AG09319 (cell line): ENCODE measurements at regions not wholly inside any gene's neighbourhood (a gene's known extent, or its start where the extent isn't known, plus 50 kb on each side); places are given as distances from the start of the nearest gene placed in this dataset.
"Not testable (repeated sequence)": the region's sequence is repeated elsewhere in the genome, so short reads cannot be mapped to it uniquely, and the experiment has no call there.

ENCODE experiments used
- DNase-seq: peaks from one replicate; pipeline ENCODE4 v3.0.0-alpha.2; 2010; ENCODE audit warnings: low read depth; ENCODE audit errors: extremely low read depth
- TF ChIP-seq, protein P1 (sequence below): IDR thresholded peaks from 2 replicates; pipeline ENCODE4 v1.5.1; 2011; ENCODE audit warnings: low read depth, mild to moderate bottlenecking, inconsistent platforms, low read length, moderate library complexity

DNA sequence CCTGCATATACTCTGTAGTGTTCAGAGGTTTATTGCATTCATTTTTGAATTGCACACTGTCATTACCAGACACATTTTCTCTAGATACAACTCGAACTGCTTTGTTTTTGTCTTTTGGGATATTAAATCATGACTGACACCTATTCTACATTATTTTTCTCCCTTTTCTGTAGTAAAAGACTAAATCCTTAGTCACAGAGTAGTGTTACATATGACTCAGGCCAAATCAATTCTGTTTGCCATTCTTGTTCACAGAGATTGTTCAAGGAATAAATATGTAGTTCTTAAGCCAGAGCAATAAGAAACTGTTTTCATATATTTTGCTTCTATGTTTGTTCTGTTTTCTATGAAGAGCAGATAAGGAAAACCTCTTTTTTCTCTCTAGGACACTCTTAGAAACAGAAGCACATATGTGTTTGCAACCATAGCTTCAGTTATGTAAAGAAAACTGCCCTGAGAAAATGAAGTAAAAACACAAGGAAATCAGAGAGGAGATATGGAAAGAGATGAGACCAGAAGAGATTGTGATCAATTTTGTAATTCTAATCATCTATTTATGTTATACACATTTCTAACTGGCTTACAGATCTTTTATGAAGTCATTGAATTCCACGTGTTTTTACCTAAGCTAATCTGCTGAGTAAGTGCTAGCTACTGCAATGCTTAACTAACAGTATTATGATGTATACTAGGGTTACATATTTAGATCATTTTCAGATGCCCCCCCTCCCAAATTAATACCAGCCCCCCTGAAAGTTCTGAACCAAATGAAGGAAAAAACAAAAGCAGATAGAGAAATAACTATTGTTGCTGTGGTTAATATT, 1995.6 kb upstream of the CDH6 start:
- DNase-seq = no peak
- TF ChIP-seq, protein P1, sequence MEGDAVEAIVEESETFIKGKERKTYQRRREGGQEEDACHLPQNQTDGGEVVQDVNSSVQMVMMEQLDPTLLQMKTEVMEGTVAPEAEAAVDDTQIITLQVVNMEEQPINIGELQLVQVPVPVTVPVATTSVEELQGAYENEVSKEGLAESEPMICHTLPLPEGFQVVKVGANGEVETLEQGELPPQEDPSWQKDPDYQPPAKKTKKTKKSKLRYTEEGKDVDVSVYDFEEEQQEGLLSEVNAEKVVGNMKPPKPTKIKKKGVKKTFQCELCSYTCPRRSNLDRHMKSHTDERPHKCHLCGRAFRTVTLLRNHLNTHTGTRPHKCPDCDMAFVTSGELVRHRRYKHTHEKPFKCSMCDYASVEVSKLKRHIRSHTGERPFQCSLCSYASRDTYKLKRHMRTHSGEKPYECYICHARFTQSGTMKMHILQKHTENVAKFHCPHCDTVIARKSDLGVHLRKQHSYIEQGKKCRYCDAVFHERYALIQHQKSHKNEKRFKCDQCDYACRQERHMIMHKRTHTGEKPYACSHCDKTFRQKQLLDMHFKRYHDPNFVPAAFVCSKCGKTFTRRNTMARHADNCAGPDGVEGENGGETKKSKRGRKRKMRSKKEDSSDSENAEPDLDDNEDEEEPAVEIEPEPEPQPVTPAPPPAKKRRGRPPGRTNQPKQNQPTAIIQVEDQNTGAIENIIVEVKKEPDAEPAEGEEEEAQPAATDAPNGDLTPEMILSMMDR = no peak

DNA sequence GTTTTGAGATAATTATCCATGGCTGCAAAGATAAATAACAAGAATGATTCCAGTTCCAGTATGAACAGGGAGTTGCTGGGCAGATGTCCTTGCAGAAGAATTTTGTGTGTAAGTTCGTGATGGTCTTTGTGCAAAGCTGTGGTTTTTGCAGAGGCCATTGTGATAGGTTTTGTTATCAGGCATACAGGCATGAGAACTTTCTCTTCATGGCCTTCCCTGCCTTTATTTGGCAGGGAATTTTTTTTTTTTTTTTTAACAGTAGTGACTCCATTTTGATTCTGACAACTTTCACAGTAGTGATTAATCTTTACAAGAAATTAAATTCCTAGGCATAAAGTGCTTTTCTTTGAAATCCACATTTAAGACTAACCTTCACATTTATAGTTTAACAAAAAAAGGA, 1999.5 kb upstream of the CDH6 start:
- DNase-seq = no peak
- TF ChIP-seq, protein P1 = no peak

DNA sequence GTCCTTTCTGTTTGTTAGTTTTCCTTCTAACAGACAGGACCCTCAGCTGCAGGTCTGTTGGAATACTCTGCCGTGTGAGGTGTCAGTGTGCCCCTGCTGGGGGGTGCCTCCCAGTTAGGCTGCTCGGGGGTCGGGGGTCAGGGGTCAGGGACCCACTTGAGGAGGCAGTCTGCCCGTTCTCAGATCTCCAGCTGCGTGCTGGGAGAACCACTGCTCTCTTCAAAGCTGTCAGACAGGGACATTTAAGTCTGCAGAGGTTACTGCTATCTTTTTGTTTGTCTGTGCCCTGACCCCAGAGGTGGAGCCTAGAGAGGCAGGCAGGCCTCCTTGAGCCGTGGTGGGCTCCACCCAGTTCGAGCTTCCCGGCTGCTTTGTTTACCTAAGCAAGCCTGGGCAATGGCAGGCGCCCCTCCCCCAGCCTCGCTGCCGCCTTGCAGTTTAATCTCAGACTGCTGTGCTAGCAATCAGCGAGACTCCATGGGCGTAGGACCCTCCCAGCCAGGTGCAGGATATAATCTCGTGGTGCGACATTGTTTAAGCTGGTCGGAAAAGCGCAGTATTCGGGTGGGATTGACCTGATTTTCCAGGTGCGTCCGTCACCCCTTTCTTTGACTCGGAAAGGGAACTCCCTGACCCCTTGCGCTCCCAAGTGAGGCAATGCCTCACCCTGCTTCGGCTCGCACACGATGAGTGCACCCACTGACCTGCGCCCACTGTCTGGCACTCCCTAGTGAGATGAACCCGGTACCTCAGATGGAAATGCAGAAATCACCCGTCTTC, 2002.0 kb upstream of the CDH6 start:
- DNase-seq = not testable (repeated sequence)

DNA sequence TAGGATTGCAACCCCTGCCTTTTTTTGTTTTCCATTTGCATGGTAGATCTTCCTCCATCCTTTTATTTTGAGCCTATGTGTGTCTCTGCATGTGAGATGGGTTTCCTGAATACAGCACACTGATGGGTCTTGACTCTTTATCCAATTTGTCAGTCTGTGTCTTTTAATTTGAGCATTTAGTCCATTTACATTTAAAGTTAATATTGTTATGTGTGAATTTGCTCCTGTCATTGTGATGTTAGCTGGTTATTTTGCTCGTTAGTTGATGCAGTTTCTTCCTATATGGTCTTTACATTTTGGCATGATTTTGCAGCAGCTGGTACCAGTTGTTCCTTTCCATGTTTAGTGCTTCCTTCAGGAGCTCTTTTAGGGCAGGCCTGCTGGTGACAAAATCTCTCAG, 2003.1 kb upstream of the CDH6 start:
- DNase-seq = not testable (repeated sequence)

DNA sequence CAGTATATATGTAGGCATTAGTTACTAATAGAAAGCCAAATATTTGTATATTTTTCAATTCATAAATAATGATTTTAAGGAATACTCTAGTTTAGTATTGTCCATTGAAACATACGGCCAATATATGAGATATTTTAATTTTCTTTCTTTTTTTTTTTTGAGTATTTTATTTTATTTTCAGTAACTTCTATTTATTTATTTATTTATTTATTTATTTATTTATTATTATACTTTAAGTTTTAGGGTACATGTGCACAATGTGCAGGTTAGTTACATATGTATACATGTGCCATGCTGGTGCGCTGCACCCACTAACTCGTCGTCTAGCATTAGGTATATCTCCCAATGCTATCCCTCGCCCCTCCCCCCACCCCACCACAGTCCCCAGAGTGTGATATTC, 2007.1 kb upstream of the CDH6 start:
- not testable (repeated sequence) for DNase-seq

DNA sequence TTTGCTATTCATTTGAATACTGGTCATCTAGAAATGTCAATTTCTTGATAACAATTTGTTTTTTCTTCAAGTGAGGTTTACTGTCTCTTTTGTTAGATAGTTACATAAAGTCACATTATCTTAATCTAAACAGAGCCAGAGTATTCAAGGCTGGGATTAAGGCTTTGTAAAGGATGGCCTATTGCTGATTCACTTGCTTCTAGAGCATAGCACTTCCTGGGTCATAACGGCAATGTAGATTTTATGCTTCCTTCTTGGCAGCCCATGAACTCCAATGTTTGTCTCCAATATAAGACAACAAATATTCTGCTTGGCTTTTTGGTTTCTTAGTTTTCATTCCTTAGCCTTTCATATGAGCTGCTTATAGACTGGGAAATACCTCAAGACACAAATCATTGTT, 2007.9 kb upstream of the CDH6 start:
- TF ChIP-seq, protein P1 = no peak
- no peak for DNase-seq

DNA sequence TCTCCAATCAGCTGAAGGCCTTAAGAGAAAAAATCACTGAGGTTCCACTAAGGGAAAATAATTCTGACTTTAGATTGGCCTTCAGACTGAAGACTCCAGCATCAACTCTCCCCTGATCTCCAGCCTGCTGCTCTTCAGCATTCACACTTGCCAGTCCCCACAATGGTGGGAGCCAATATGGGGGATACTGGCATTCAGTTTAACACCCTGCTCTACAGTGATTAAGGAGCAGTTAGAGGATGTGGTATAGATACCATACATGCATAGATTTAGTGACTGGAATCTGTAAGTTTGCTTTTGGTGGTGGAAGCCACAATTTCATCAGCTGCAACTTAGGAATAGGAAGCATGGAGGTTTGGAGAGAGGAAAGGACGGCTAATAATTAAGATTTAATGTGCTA, 2017.7 kb upstream of the CDH6 start:
- TF ChIP-seq, protein P1 = no peak

DNA sequence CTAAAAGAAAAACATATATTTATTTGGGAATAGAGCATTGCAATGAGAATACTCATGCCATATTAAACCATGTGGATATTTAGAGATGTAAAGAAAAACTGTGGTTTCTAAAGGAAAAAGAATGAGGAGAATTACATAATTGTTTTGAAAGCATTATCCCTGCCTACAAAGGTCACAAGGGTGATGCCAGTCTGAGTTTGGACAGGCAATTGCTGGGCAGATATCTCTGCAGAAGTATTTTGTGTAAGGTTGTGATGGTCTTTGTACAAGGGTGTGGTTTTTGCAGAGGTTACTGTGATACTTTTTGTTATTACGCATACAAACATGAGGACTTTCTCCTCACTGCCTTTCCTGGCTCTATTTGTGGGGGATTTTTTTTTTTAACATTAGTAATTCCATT, 2022.9 kb upstream of the CDH6 start:
- no peak for DNase-seq
- TF ChIP-seq, protein P1 = no peak

More for the DNA sequence above, 2017.7 kb upstream of the CDH6 start:
- DNase-seq = no peak

DNA sequence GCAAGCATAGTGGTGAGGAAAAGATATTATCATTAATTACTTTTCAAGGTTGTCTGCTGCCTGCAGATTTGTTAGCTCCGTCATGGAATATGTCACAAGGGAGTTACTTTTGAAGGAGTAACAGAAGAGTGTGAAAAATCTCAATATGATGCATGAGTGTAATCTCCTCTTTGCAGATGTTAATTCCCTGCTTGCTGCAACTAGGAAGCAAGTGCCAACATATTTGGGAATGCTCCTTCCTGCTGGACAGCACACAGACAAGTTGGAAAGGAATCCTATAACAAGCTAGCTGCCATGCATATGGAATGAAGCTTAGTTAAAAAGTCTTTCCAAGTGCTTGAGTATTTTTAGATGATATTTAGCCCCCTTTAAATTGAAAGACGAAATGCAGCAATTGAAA, 2023.6 kb upstream of the CDH6 start:
- TF ChIP-seq, protein P1 = no peak
- no peak for DNase-seq
